AG09309 (cell line): ENCODE measurements at regions not wholly inside any gene's neighbourhood (a gene's known extent, or its start where the extent isn't known, plus 50 kb on each side); places are given as distances from the start of the nearest gene placed in this dataset.

Experiments used
- DNase-seq: peaks from one replicate; pipeline ENCODE4 v3.0.0-alpha.2; 2010; ENCODE audit warnings: low read depth
- H3K4me3 ChIP-seq: 2 replicates; pipeline ENCODE4 v1.5.1; 2011; ENCODE audit warnings: mild to moderate bottlenecking, low read depth, low read length, moderate library complexity; ENCODE audit not compliant: control insufficient read depth
- TF ChIP-seq, protein P1 (sequence below): IDR thresholded peaks from 2 replicates; pipeline ENCODE4 v1.5.1; 2011; ENCODE audit warnings: mild to moderate bottlenecking, low read depth, low read length, inconsistent platforms; ENCODE audit not compliant: insufficient read depth, control insufficient read depth; ENCODE audit errors: missing control alignments

DNA sequence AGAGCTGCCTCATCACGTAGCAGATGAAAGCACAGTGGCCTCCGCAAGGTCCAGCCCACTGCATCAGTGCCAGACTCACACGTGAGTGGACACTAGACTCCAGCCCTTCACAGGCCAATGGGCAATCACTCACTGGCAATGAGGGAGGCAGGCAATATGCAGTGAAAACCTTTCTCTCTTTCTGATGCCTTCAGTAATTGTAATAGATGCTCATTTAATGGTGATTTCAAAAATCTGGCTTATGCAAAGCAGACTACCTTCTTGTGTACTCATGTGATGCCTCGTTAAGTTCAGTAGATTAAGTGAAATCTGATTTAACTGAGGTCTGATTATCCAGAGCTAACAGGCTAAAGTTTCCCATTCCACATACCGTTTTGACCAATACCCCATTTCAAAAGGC lies 546.9 kb downstream of the MIAT start:
- no peak overlapping the region for H3K4me3 ChIP-seq
- TF ChIP-seq, protein P1, sequence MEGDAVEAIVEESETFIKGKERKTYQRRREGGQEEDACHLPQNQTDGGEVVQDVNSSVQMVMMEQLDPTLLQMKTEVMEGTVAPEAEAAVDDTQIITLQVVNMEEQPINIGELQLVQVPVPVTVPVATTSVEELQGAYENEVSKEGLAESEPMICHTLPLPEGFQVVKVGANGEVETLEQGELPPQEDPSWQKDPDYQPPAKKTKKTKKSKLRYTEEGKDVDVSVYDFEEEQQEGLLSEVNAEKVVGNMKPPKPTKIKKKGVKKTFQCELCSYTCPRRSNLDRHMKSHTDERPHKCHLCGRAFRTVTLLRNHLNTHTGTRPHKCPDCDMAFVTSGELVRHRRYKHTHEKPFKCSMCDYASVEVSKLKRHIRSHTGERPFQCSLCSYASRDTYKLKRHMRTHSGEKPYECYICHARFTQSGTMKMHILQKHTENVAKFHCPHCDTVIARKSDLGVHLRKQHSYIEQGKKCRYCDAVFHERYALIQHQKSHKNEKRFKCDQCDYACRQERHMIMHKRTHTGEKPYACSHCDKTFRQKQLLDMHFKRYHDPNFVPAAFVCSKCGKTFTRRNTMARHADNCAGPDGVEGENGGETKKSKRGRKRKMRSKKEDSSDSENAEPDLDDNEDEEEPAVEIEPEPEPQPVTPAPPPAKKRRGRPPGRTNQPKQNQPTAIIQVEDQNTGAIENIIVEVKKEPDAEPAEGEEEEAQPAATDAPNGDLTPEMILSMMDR: no peak
- no peak for DNase-seq

GRCh38 chr22:27204817-27205216 lies 547.4 kb downstream of the MIAT start:
- no peak overlapping the region for H3K4me3 ChIP-seq
- no peak for DNase-seq
- TF ChIP-seq, protein P1: no peak

- DNase-seq: no peak
- TF ChIP-seq, protein P1: no peak
Measured at GRCh38 chr22:27205492-27206373, 548.3 kb downstream of the MIAT start.

GRCh38 chr22:27206374-27207133 lies 549.2 kb downstream of the MIAT start:
- DNase-seq: no peak
- H3K4me3 ChIP-seq: no peak overlapping the region
- TF ChIP-seq, protein P1: no peak

More at GRCh38 chr22:27205492-27206373, 548.3 kb downstream of the MIAT start:
- H3K4me3 ChIP-seq: no peak overlapping the region

DNA sequence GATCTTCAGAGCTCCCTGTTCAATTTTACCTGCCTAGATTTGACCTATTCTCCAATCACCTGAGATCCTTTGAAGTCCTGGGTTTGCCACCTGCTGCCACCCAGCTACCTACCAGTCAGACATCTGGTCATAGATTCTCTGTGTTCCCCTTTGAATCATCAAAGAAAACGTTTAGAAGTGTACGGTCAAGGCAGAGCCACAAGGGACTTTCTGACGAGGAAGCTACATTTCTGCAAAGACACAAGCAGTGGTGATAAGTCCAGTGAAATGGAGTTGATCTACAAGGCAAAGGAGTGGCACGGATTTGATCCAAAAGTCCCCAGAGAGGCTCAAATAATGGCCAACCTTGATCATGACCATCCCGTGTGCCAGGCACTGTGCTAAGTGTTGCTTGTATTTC lies 549.9 kb downstream of the MIAT start:
- DNase-seq: no peak
- no peak overlapping the region for H3K4me3 ChIP-seq
- TF ChIP-seq, protein P1: no peak

GRCh38 chr22:27207907-27208306 lies 550.5 kb downstream of the MIAT start:
- peak; percentile 24 for DNase-seq
- TF ChIP-seq, protein P1: no peak
- H3K4me3 ChIP-seq: no peak overlapping the region
